IMR-90 (cell line): ENCODE measurements at regions not wholly inside any gene's neighbourhood (a gene's known extent, or its start where the extent isn't known, plus 50 kb on each side); places are given as distances from the start of the nearest gene placed in this dataset. TPM values are rescaled to one million over a fixed set of nuclear protein-coding genes. Genes with fewer than 3 reads are reported as not detected.

Experiments
- ATAC-seq: fragments of 200-7000 bp; cut with Tn5 transposase; 2 replicates; pipeline ENCODE4 v1.9.1; 2020; ENCODE audit warnings: low read depth, mild to moderate bottlenecking, moderate library complexity
- BruUV-seq: library from RNA; stranded (reverse); fragments of 400-500 nt; replicated peaks from 2 replicates; lab custom pipeline; 2021; lab: Mats Ljungman, UMichigan
- CTCF ChIA-PET: fragments of 300-600 bp; formaldehyde crosslinking; extraction: SDS; loops from one replicate; lab custom pipeline; 2021; ENCODE audit warnings: antibody characterized with exemption; lab: Yijun Ruan, JAX
- POLR2A ChIA-PET: fragments of 300-600 bp; sonication (Branson Sonifier 250); formaldehyde crosslinking; loops from one replicate; lab custom pipeline; 2022; ENCODE audit warnings: antibody characterized with exemption; ENCODE audit not compliant: unreplicated experiment; lab: Charles Lee
- DNase-seq: peaks from one replicate; pipeline ENCODE4 v3.0.0; 2013
- H2AFZ ChIP-seq: replicated peaks from 2 replicates; pipeline ENCODE3; 2013; ENCODE audit warnings: low read length, mild to moderate bottlenecking; ENCODE audit not compliant: poor library complexity
- H2AK5ac ChIP-seq: 2 replicates; pipeline ENCODE4 v1.6.1; 2013; ENCODE audit warnings: low read depth, low read length, inconsistent platforms
- H2AK9ac ChIP-seq: replicated peaks from 2 replicates; pipeline ENCODE3; 2013; ENCODE audit warnings: mild to moderate bottlenecking, low read depth, low read length, moderate library complexity; ENCODE audit not compliant: poor library complexity
- H2BK120ac ChIP-seq: 2 replicates; pipeline ENCODE4 v1.6.1; 2013; ENCODE audit warnings: low read depth, low read length, inconsistent platforms
- H2BK15ac ChIP-seq: 3 replicates; pipeline ENCODE4 v1.6.1; 2013; ENCODE audit warnings: low read depth, low read length, inconsistent platforms
- H2BK20ac ChIP-seq: 2 replicates; pipeline ENCODE4 v1.6.1; 2013; ENCODE audit warnings: low read depth, mild to moderate bottlenecking, inconsistent platforms, low read length, moderate library complexity
- H2BK5ac ChIP-seq: 2 replicates; pipeline ENCODE4 v1.6.1; 2013; ENCODE audit warnings: mild to moderate bottlenecking, low read depth, low read length, inconsistent platforms; ENCODE audit not compliant: poor library complexity, severe bottlenecking
- H3K14ac ChIP-seq: replicated peaks from 2 replicates; pipeline ENCODE4 v1.6.1; 2013; ENCODE audit warnings: low read depth, low read length, inconsistent platforms
- H3K18ac ChIP-seq: 2 replicates; pipeline ENCODE4 v1.6.1; 2013; ENCODE audit warnings: low read depth, low read length, control low read depth
- H3K23ac ChIP-seq: 2 replicates; pipeline ENCODE4 v1.6.1; 2013; ENCODE audit warnings: low read depth, low read length, inconsistent platforms
- H3K27ac ChIP-seq: 2 replicates; pipeline ENCODE4 v1.5.1; 2013; ENCODE audit warnings: mild to moderate bottlenecking, control low read depth, low read length; ENCODE audit not compliant: insufficient read depth
- H3K27me3 ChIP-seq: 2 replicates; pipeline ENCODE4 v1.6.1; 2013; ENCODE audit warnings: low read length; ENCODE audit not compliant: control insufficient read depth, insufficient read depth
- H3K36me3 ChIP-seq: 2 replicates; pipeline ENCODE4 v1.6.1; 2013; ENCODE audit warnings: low read length, mixed read lengths; ENCODE audit not compliant: control insufficient read depth, insufficient read depth
- H3K4ac ChIP-seq: 2 replicates; pipeline ENCODE4 v1.6.1; 2013; ENCODE audit warnings: low read depth, low read length, inconsistent platforms
- H3K4me1 ChIP-seq: 2 replicates; pipeline ENCODE4 v1.6.1; 2013; ENCODE audit warnings: low read length, mixed read lengths; ENCODE audit not compliant: control insufficient read depth, insufficient read depth
- H3K4me2 ChIP-seq: 2 replicates; pipeline ENCODE4 v1.6.1; 2013; ENCODE audit warnings: low read depth, mild to moderate bottlenecking, control low read depth, low read length, moderate library complexity
- H3K4me3 ChIP-seq: 2 replicates; pipeline ENCODE4 v1.5.1; 2013; ENCODE audit warnings: low read depth, mild to moderate bottlenecking, control low read depth, low read length, moderate library complexity; ENCODE audit not compliant: insufficient read depth
- H3K56ac ChIP-seq: 2 replicates; pipeline ENCODE4 v1.6.1; 2013; ENCODE audit warnings: low read length, inconsistent platforms; ENCODE audit not compliant: insufficient read depth; ENCODE audit errors: extremely low read depth
- H3K79me1 ChIP-seq, 2 experiments: 2 replicates each; pipeline ENCODE4 v1.6.1; 2013; ENCODE audit warnings: low read length in 2 of 2, inconsistent platforms in 1 of 2, low read depth in 1 of 2
- H3K9ac ChIP-seq: 2 replicates; pipeline ENCODE4 v1.6.1; 2013; ENCODE audit warnings: low read depth, low read length, control low read depth
- H3K9me1 ChIP-seq: 2 replicates; pipeline ENCODE4 v1.6.1; 2013; ENCODE audit warnings: low read length, inconsistent platforms; ENCODE audit not compliant: insufficient read depth
- H3K9me3 ChIP-seq: 2 replicates; pipeline ENCODE4 v1.6.1; 2013; ENCODE audit warnings: low read length; ENCODE audit not compliant: control insufficient read depth, insufficient read depth
- H4K20me1 ChIP-seq: 2 replicates; pipeline ENCODE4 v1.6.1; 2013; ENCODE audit warnings: low read length, inconsistent platforms; ENCODE audit not compliant: insufficient read depth
- H4K5ac ChIP-seq: 2 replicates; pipeline ENCODE4 v1.6.1; 2013; ENCODE audit warnings: mild to moderate bottlenecking, low read depth, low read length, control low read depth
- H4K8ac ChIP-seq, 2 experiments: 2 replicates each; pipeline ENCODE4 v1.6.1; 2013; ENCODE audit warnings: low read depth in 2 of 2, low read length in 2 of 2, control low read depth in 1 of 2, inconsistent platforms in 1 of 2
- H4K91ac ChIP-seq: 2 replicates; pipeline ENCODE4 v1.6.1; 2013; ENCODE audit warnings: low read depth, low read length, inconsistent platforms; ENCODE audit not compliant: insufficient read depth
- BHLHE40 ChIP-seq: fragments of 150-350 bp; IDR thresholded peaks from 2 replicates; pipeline ENCODE4 v1.6.1; 2016; ENCODE audit warnings: mild to moderate bottlenecking, low read depth, low read length
- CEBPB ChIP-seq: IDR thresholded peaks from 2 replicates; pipeline ENCODE4 v1.6.1; 2012; ENCODE audit warnings: low read depth, low read length, improper control_type of control experiment
- MAZ ChIP-seq: IDR thresholded peaks from 2 replicates; pipeline ENCODE4 v1.6.1; 2012; ENCODE audit warnings: low read depth, mild to moderate bottlenecking, low read length, improper control_type of control experiment, moderate library complexity, borderline replicate concordance
- MXI1 ChIP-seq: IDR thresholded peaks from 2 replicates; pipeline ENCODE4 v1.6.1; 2012; ENCODE audit warnings: low read depth, mild to moderate bottlenecking, low read length, moderate library complexity, borderline replicate concordance
- NFE2L2 ChIP-seq: fragments of 150-350 bp; IDR thresholded peaks from 2 replicates; pipeline ENCODE4 v1.6.1; 2016; ENCODE audit warnings: low read depth, mild to moderate bottlenecking, low read length
- POLR2A ChIP-seq: IDR thresholded peaks from 2 replicates; pipeline ENCODE4 v1.6.1; 2012; ENCODE audit warnings: mild to moderate bottlenecking, low read depth, low read length
- RAD21 ChIP-seq: IDR thresholded peaks from 2 replicates; pipeline ENCODE4 v1.6.1; 2012; ENCODE audit warnings: low read length, improper control_type of control experiment
- RCOR1 ChIP-seq: IDR thresholded peaks from 2 replicates; pipeline ENCODE4 v1.6.1; 2012; ENCODE audit warnings: mild to moderate bottlenecking, low read length, improper control_type of control experiment; ENCODE audit not compliant: insufficient replicate concordance
- RFX5 ChIP-seq: IDR thresholded peaks from 2 replicates; pipeline ENCODE4 v1.8.0; 2012; ENCODE audit warnings: low read depth, mild to moderate bottlenecking, low read length, moderate library complexity
- WGBS, 2 experiments: methylation state at CpG; one replicate each; pipeline versions ENCODE4 v1.1.5 to v1.1.7; 2013; ENCODE audit warnings: missing lambda C conversion rate in 2 of 2; ENCODE audit not compliant: insufficient read length in 1 of 2; ENCODE audit errors: extremely low coverage in 2 of 2; 5-methylcytosine and 5-hydroxymethylcytosine counted together
- dilution Hi-C: fragments of 300-500 bp; cut with HindIII; formaldehyde crosslinking; loops from one replicate; pipeline ENCODE4 v1.14.3; 2018; ENCODE audit warnings: low sequenced_read_pairs; ENCODE audit not compliant: unreplicated experiment
- in situ Hi-C: fragments of 300-500 bp; cut with MboI; formaldehyde crosslinking; loops from 3 replicates; pipeline ENCODE4 v1.14.3; 2019; ENCODE audit warnings: low sequenced_read_pairs, inconsistent platforms, mixed read lengths
- intact Hi-C: fragments of 100-400 bp; cut with micrococcal nuclease; formaldehyde crosslinking; loops from 2 replicates; pipeline ENCODE4 v1.10.0; 2022
- microRNA-seq, 2 experiments: library from miRNA; stranded (forward) in 1 of 2; unstranded in 1 of 2; fragments of 10-50 nt in 1 of 2; fragments of <30 nt in 1 of 2; gene quantifications in 1 of 2; microRNA quantifications in 1 of 2; one replicate each; pipeline versions ENCODE3 to v1.1.0; 2013 to 2020; ENCODE audit not compliant: insufficient read depth in 1 of 2, insufficient read length in 1 of 2, unreplicated experiment in 1 of 2
- small RNA-seq, 5 experiments: library from RNA; depleted of rRNA; stranded (forward); fragments of <200 nt; gene quantifications; one replicate each; pipeline ENCODE3, GENCODE V24; 2012
- TF ChIP-seq, protein P1 (sequence below): fragments of 150-350 bp; IDR thresholded peaks from 2 replicates; pipeline ENCODE4 v1.6.1; 2017; ENCODE audit warnings: mild to moderate bottlenecking, antibody characterized with exemption, low read length, low read depth

- no peaks in the 10 kb centered on the region for H3K4me1 ChIP-seq
- no peaks in the 10 kb centered on the region for H3K27me3 ChIP-seq
- no peak overlapping the region for H3K27ac ChIP-seq
- no peak overlapping the region for H4K8ac ChIP-seq
- TF ChIP-seq RAD21 (no peak), BHLHE40 (no peak), CEBPB (no peak), RCOR1 (no peak), MAZ (no peak), MXI1 (no peak), NFE2L2 (no peak), POLR2A (no peak), RFX5 (no peak)
- TF ChIP-seq, protein P1, sequence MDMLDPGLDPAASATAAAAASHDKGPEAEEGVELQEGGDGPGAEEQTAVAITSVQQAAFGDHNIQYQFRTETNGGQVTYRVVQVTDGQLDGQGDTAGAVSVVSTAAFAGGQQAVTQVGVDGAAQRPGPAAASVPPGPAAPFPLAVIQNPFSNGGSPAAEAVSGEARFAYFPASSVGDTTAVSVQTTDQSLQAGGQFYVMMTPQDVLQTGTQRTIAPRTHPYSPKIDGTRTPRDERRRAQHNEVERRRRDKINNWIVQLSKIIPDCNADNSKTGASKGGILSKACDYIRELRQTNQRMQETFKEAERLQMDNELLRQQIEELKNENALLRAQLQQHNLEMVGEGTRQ: no peak
- H3K9ac ChIP-seq: no peak overlapping the region
- ATAC-seq (no peak), DNase-seq (no peak)
- no peak overlapping the region for H2AFZ ChIP-seq
- no CpG with 5 or more reads among the region's 5 CpGs for WGBS, 2 experiments
- ChIA-PET CTCF (no interaction called here), POLR2A (no interaction called here)
- no peak overlapping the region for H2BK120ac ChIP-seq
- intact Hi-C loops: no loop called here
- H3K23ac ChIP-seq: no peak overlapping the region
- H2BK5ac ChIP-seq: no peak overlapping the region
- no peaks in the 10 kb centered on the region for H3K9me3 ChIP-seq
- H2BK20ac ChIP-seq: no peak overlapping the region
- no peak overlapping the region for H3K4me2 ChIP-seq
- H4K5ac ChIP-seq: no peak overlapping the region
- no peak overlapping the region for H2BK15ac ChIP-seq
- H3K4me3 ChIP-seq: no peak overlapping the region
- BruUV-seq: no TSS peak
- H3K79me1 ChIP-seq: no peaks in the 10 kb centered on the region
- no peak overlapping the region for H3K18ac ChIP-seq
- no peaks in the 10 kb centered on the region for H3K36me3 ChIP-seq
- H3K4ac ChIP-seq: no peak overlapping the region
- no peak overlapping the region for H3K14ac ChIP-seq
- dilution Hi-C loops: no loop called here
- no peak overlapping the region for H2AK9ac ChIP-seq
- in situ Hi-C loops: no loop called here
- no peak overlapping the region for H4K91ac ChIP-seq
- H4K20me1 ChIP-seq: no peaks in the 10 kb centered on the region
- no peaks in the 10 kb centered on the region for H3K9me1 ChIP-seq
- H3K56ac ChIP-seq: no peak overlapping the region
- H2AK5ac ChIP-seq: no peak overlapping the region
Observed at GRCh38 chr6:76326871-76327270, 254.4 kb upstream of the IMPG1 start.

Small RNA genes in the stretch of these regions (microRNA-seq; reads per million reads assigned to microRNA genes)
- not detected for gene AL365222.1 (ENCODE audit: insufficient read depth, insufficient read length)
- not detected for gene RNU6-261P (ENCODE audit: insufficient read depth, insufficient read length)
- not detected for gene RNU6-84P (ENCODE audit: insufficient read depth, insufficient read length)

Small RNA genes in the stretch of these regions (small RNA-seq; reads per million reads assigned to genes)
- 0 reads per million in 5 experiments for gene AL365222.1
- gene RNU6-261P: 0 reads per million in 5 experiments
- 0 to 0.41 (median 0) reads per million in 5 experiments for gene RNU6-84P
